ENCODE measurements at regions not wholly inside any gene's neighbourhood (a gene's known extent, or its start where the extent isn't known, plus 50 kb on each side); places are given as distances from the start of the nearest gene placed in this dataset.
A peak's percentile ranks its signal among the peaks of the same experiment; 100 is the strongest.

GRCh38 chr15:70556151-70556741, 207.1 kb downstream of the UACA start:
- 81% methylated on average over 4 of the region's 4 CpGs; no CpG with 5 or more reads in 1 of the 2 experiments for WGBS, 2 experiments (ENCODE audit: extremely low coverage in 1 of 2, insufficient coverage in 1 of 2, insufficient read length in 1 of 2, insufficient replicate concordance in 2 of 2, low coverage in 1 of 2, low lambda C conversion rate in 2 of 2, missing lambda C conversion rate in 1 of 2)
- Histone ChIP-seq H3K23ac (ENCODE audit: insufficient read length) (no peak overlapping the region), H4K20me1 (replicated peaks in 1 of 2; ENCODE audit: control insufficient read depth in 1 of 2, insufficient read depth in 2 of 2, low read length in 2 of 2) (peaks cover 0 to 7% of the 10 kb centered on the region in 2 experiments), H3K4ac (replicated peaks; ENCODE audit: insufficient read length, low read depth, low read length) (no peak overlapping the region), H3K79me1 (ENCODE audit: low read depth, low read length) (0 out of 2 replicates have a peak, but pooled peaks cover 3% of the 10 kb centered on the region), H3K9me3 (ENCODE audit: insufficient read depth in 2 of 2, low read depth in 1 of 2, low read length in 1 of 2) (no peaks in the 10 kb centered on the region), H2BK20ac (ENCODE audit: low read length) (no peak overlapping the region), H2AK5ac (ENCODE audit: low read depth, low read length) (no peak overlapping the region), H3K56ac (replicated peaks; ENCODE audit: insufficient read length, low read depth, low read length) (no peak overlapping the region), H3K27me3 (replicated peaks in 1 of 4; ENCODE audit: control insufficient read depth in 3 of 4, extremely low read depth in 1 of 4, insufficient read depth in 3 of 4, low read length in 3 of 4) (no peaks in the 10 kb centered on the region; a peak in 1 of 7 replicates), H3K4me1 (replicated peaks in 1 of 4; ENCODE audit: control insufficient read depth in 3 of 4, insufficient read depth in 4 of 4, low read length in 3 of 4) (peaks cover 0 to 4% (median 0%) of the 10 kb centered on the region in 4 experiments; a peak in 3 of 7 replicates), H3K79me2 (ENCODE audit: control insufficient read depth in 1 of 2, insufficient read depth in 2 of 2, low read length in 2 of 2) (no peaks in the 10 kb centered on the region), H2AFZ (ENCODE audit: low read length) (no peak overlapping the region), H4K91ac (replicated peaks; ENCODE audit: insufficient read length, low read length) (no peak overlapping the region), H3K4me2 (ENCODE audit: insufficient read depth in 1 of 2, low read depth in 2 of 2, low read length in 2 of 2) (no peak overlapping the region), H3K4me3 (ENCODE audit: extremely low read depth in 1 of 4, insufficient read depth in 2 of 4, low read depth in 3 of 4, low read length in 4 of 4) (no peak overlapping the region), H3K27ac (ENCODE audit: low read depth, low read length) (no peak overlapping the region), H3K23me2 (ENCODE audit: low read depth, low read length) (peaks cover 7% of the 10 kb centered on the region; the same call in 1 of the 2 replicates), H2BK12ac (ENCODE audit: low read depth, low read length) (no peak overlapping the region), H3K36me3 (ENCODE audit: control insufficient read depth in 2 of 4, insufficient read depth in 4 of 4, low read length in 3 of 4) (no peaks in the 10 kb centered on the region), H2BK120ac (replicated peaks; ENCODE audit: low read depth, low read length) (no peak overlapping the region), H2BK15ac (ENCODE audit: low read length) (no peak overlapping the region), H4K5ac (ENCODE audit: insufficient read length, low read depth, low read length) (no peak overlapping the region), H4K8ac (ENCODE audit: extremely low read depth, insufficient read depth, low read length) (no peak overlapping the region), H3K14ac (ENCODE audit: insufficient read length) (no peak overlapping the region), H3K18ac (ENCODE audit: extremely low read depth, low read length) (no peak overlapping the region), H2BK5ac (ENCODE audit: low read depth, low read length) (no peak overlapping the region), H3K9ac (replicated peaks in 1 of 4; ENCODE audit: extremely low read depth in 1 of 4, low read depth in 3 of 4, low read length in 3 of 4) (no peak overlapping the region)
- CTCF ChIA-PET (ENCODE audit: partially characterized antibody), result interaction anchor here (0.8 to 0.9 kb wide), 2 partner anchors 9 to 13 kb away, joined by 3 to 5 read pairs; no protein-coding TSS in a partner anchor
- FAIRE-seq, result no peak
- POLR2A ChIA-PET (ENCODE audit: partially characterized antibody), result no interaction called here
- DNase-seq (ENCODE audit: low read depth in 1 of 2, low spot score in 2 of 2), result peak in 1 of 2 experiments; percentile 39
- TF ChIP-seq TEAD4 (IDR thresholded peaks at IDR 0.05; ENCODE audit: low read depth, low read length) (no peak), CBX8 (IDR thresholded peaks at IDR 0.05; ENCODE audit: borderline replicate concordance, low read depth, low read length) (no peak), YY1 (IDR thresholded peaks at IDR 0.05; ENCODE audit: low read depth, low read length) (no peak), FOSL1 (IDR thresholded peaks at IDR 0.05; ENCODE audit: insufficient read depth, low read depth, low read length) (no peak), E2F6 (IDR thresholded peaks at IDR 0.05) (no peak), BCL11A (IDR thresholded peaks at IDR 0.05; ENCODE audit: low read depth in 2 of 2, low read length in 2 of 2) (no peak), SRF (IDR thresholded peaks at IDR 0.05; ENCODE audit: low read depth, low read length) (no peak), BRCA1 (IDR thresholded peaks at IDR 0.05; ENCODE audit: low read depth, low read length) (no peak), RAD21 (IDR thresholded peaks at IDR 0.05 in 1 of 2, conservative IDR thresholded peaks at IDR 0.05 in 1 of 2; ENCODE audit: low read depth in 2 of 2, low read length in 2 of 2) (no peak), GABPA (IDR thresholded peaks at IDR 0.05; ENCODE audit: borderline replicate concordance, insufficient read depth, low read length) (no peak), EZH2 (IDR thresholded peaks at IDR 0.05; ENCODE audit: low read depth, low read length, severe bottlenecking) (no peak), HDAC2 (IDR thresholded peaks at IDR 0.05; ENCODE audit: borderline replicate concordance in 1 of 2, low read depth in 2 of 2, low read length in 2 of 2) (no peak)

All from H1 (cell line).